ENCODE measurements at regions not wholly inside any gene's neighbourhood (a gene's known extent, or its start where the extent isn't known, plus 50 kb on each side); places are given as distances from the start of the nearest gene placed in this dataset.

DNA sequence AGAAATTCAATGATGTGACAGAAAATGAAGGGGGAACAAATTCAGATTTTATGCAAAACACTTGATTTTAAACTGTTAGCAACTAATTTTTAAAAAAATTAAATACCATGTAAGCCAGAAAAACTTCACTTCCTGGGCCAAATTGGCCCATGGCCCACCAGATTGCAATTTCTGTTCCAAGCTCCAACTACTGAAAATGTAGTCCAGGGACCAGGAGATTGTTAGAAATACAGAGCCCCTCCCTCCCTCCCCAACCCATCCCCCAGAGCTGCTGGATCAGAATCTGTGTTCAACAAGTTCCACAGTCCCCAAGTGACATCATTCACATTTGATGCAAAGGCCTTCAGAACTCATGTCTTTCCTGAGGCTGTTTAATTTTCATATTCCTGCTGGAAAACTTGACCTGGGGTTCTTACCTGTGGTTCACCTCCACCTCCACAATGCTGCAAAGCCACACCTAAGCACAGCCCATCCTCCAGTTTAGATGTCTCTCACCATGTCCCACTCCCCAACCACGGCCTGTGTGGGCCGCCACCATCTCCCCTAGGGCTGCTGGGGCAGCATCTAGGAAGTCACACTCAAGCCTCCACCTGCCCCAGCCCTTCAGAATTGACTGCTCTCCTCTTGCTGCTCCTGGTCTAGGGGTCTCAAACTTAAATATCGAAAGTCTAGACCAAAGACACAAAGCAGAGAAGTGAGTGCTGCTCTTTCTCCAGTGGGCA is 482.0 kb downstream of the UQCRFS1 start:
- TF ChIP-seq, protein P1, sequence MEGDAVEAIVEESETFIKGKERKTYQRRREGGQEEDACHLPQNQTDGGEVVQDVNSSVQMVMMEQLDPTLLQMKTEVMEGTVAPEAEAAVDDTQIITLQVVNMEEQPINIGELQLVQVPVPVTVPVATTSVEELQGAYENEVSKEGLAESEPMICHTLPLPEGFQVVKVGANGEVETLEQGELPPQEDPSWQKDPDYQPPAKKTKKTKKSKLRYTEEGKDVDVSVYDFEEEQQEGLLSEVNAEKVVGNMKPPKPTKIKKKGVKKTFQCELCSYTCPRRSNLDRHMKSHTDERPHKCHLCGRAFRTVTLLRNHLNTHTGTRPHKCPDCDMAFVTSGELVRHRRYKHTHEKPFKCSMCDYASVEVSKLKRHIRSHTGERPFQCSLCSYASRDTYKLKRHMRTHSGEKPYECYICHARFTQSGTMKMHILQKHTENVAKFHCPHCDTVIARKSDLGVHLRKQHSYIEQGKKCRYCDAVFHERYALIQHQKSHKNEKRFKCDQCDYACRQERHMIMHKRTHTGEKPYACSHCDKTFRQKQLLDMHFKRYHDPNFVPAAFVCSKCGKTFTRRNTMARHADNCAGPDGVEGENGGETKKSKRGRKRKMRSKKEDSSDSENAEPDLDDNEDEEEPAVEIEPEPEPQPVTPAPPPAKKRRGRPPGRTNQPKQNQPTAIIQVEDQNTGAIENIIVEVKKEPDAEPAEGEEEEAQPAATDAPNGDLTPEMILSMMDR (tag by site-specific recombination; IDR thresholded peaks at IDR 0.05): no peak
- TF ChIP-seq ZNF670 (tag by site-specific recombination; IDR thresholded peaks at IDR 0.05; ENCODE audit: low read depth): no peak
- TF ChIP-seq ZNF561 (tag by site-specific recombination; IDR thresholded peaks at IDR 0.05; ENCODE audit: borderline replicate concordance): no peak
- TF ChIP-seq ZBTB1 (tag by site-specific recombination; IDR thresholded peaks at IDR 0.05): no peak
- TF ChIP-seq, protein P2, sequence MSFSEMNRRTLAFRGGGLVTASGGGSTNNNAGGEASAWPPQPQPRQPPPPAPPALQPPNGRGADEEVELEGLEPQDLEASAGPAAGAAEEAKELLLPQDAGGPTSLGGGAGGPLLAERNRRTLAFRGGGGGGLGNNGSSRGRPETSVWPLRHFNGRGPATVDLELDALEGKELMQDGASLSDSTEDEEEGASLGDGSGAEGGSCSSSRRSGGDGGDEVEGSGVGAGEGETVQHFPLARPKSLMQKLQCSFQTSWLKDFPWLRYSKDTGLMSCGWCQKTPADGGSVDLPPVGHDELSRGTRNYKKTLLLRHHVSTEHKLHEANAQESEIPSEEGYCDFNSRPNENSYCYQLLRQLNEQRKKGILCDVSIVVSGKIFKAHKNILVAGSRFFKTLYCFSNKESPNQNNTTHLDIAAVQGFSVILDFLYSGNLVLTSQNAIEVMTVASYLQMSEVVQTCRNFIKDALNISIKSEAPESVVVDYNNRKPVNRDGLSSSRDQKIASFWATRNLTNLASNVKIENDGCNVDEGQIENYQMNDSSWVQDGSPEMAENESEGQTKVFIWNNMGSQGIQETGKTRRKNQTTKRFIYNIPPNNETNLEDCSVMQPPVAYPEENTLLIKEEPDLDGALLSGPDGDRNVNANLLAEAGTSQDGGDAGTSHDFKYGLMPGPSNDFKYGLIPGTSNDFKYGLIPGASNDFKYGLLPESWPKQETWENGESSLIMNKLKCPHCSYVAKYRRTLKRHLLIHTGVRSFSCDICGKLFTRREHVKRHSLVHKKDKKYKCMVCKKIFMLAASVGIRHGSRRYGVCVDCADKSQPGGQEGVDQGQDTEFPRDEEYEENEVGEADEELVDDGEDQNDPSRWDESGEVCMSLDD (tag by site-specific recombination; IDR thresholded peaks at IDR 0.05): no peak
- no peak for TF ChIP-seq SETDB1 (IDR thresholded peaks at IDR 0.05; ENCODE audit: insufficient read length, low read length)
- TF ChIP-seq TCF7L2 (IDR thresholded peaks at IDR 0.05; ENCODE audit: borderline replicate concordance, low read depth, low read length): no peak
- TF ChIP-seq, protein P3, sequence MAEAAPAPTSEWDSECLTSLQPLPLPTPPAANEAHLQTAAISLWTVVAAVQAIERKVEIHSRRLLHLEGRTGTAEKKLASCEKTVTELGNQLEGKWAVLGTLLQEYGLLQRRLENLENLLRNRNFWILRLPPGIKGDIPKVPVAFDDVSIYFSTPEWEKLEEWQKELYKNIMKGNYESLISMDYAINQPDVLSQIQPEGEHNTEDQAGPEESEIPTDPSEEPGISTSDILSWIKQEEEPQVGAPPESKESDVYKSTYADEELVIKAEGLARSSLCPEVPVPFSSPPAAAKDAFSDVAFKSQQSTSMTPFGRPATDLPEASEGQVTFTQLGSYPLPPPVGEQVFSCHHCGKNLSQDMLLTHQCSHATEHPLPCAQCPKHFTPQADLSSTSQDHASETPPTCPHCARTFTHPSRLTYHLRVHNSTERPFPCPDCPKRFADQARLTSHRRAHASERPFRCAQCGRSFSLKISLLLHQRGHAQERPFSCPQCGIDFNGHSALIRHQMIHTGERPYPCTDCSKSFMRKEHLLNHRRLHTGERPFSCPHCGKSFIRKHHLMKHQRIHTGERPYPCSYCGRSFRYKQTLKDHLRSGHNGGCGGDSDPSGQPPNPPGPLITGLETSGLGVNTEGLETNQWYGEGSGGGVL (tag by site-specific recombination; IDR thresholded peaks at IDR 0.05): no peak
